ENCODE measurements at regions not wholly inside any gene's neighbourhood (a gene's known extent, or its start where the extent isn't known, plus 50 kb on each side); places are given as distances from the start of the nearest gene placed in this dataset.
"Not testable (repeated sequence)": the region's sequence is repeated elsewhere in the genome, so short reads cannot be mapped to it uniquely, and the experiment has no call there.

- no peak for DNase-seq (ENCODE audit: low read depth in 2 of 2)
Measured at GRCh38 chr3:21238661-21239060, 512.3 kb downstream of the ZNF385D start.

- DNase-seq (ENCODE audit: low read depth in 2 of 2): no peak
Measured at GRCh38 chr3:21237638-21238037, 513.4 kb downstream of the ZNF385D start.

- no peak for DNase-seq (ENCODE audit: low read depth in 2 of 2)
Measured at GRCh38 chr3:21235491-21235890, 515.5 kb downstream of the ZNF385D start.

GRCh38 chr3:21234933-21235332 lies 516.1 kb downstream of the ZNF385D start:
- DNase-seq (ENCODE audit: low read depth in 2 of 2): no peak

GRCh38 chr3:21229426-21230135 lies 521.4 kb downstream of the ZNF385D start:
- DNase-seq (ENCODE audit: low read depth in 2 of 2): no peak

- DNase-seq (ENCODE audit: low read depth in 2 of 2): no peak
Measured at GRCh38 chr3:21226086-21226485, 524.9 kb downstream of the ZNF385D start.

GRCh38 chr3:21220944-21221343 lies 530.1 kb downstream of the ZNF385D start:
- no peak for DNase-seq (ENCODE audit: low read depth in 2 of 2)

GRCh38 chr3:21216598-21216997 lies 534.4 kb downstream of the ZNF385D start:
- no peak for DNase-seq (ENCODE audit: low read depth in 2 of 2)

- DNase-seq (ENCODE audit: low read depth in 2 of 2): not testable (repeated sequence)
Measured at GRCh38 chr3:21204122-21204521, 546.9 kb downstream of the ZNF385D start.

GRCh38 chr3:21195203-21195602 lies 555.8 kb downstream of the ZNF385D start:
- DNase-seq (ENCODE audit: low read depth in 2 of 2): no peak

- not testable (repeated sequence) for DNase-seq (ENCODE audit: low read depth in 2 of 2)
Measured at GRCh38 chr3:21194036-21194435, 557.0 kb downstream of the ZNF385D start.

- no peak for DNase-seq (ENCODE audit: low read depth in 2 of 2)
Measured at GRCh38 chr3:21188459-21188858, 562.6 kb downstream of the ZNF385D start.

GRCh38 chr3:21185816-21186314 lies 565.1 kb downstream of the ZNF385D start:
- no peak for DNase-seq (ENCODE audit: low read depth in 2 of 2)

GRCh38 chr3:21174461-21174860 lies 576.5 kb downstream of the ZNF385D start:
- peak; percentile 4 to 7 for DNase-seq (ENCODE audit: low read depth in 2 of 2)

GRCh38 chr3:21170964-21171363 lies 580.0 kb downstream of the ZNF385D start:
- DNase-seq (ENCODE audit: low read depth in 2 of 2): no peak

- DNase-seq (ENCODE audit: low read depth in 2 of 2): no peak
Measured at GRCh38 chr3:21169948-21170347, 581.1 kb downstream of the ZNF385D start.

- no peak for DNase-seq (ENCODE audit: low read depth in 2 of 2)
Measured at GRCh38 chr3:21168471-21168870, 582.5 kb downstream of the ZNF385D start.

GRCh38 chr3:21163956-21164355 lies 587.1 kb downstream of the ZNF385D start:
- DNase-seq (ENCODE audit: low read depth in 2 of 2): no peak

GRCh38 chr3:21159543-21159906 lies 591.5 kb downstream of the ZNF385D start:
- peak; percentile 77 to 79 for DNase-seq (ENCODE audit: low read depth in 2 of 2)

GRCh38 chr3:21158861-21159542 lies 592.0 kb downstream of the ZNF385D start:
- DNase-seq (ENCODE audit: low read depth in 2 of 2): peak; percentile 95

- DNase-seq (ENCODE audit: low read depth in 2 of 2): no peak
Measured at GRCh38 chr3:21154911-21155310, 596.1 kb downstream of the ZNF385D start.

- DNase-seq (ENCODE audit: low read depth in 2 of 2): no peak
Measured at GRCh38 chr3:21152555-21152954, 598.5 kb downstream of the ZNF385D start.

- no peak for DNase-seq (ENCODE audit: low read depth in 2 of 2)
Measured at GRCh38 chr3:21142949-21143348, 608.1 kb downstream of the ZNF385D start.

Measured in fibroblast of skin of left quadriceps (primary cell).